RPMI8226 (cell line): ENCODE measurements at regions not wholly inside any gene's neighbourhood (a gene's known extent, or its start where the extent isn't known, plus 50 kb on each side); places are given as distances from the start of the nearest gene placed in this dataset.
"Not testable (repeated sequence)": the region's sequence is repeated elsewhere in the genome, so short reads cannot be mapped to it uniquely, and the experiment has no call there.

Experiments
- DNase-seq: peaks from one replicate; pipeline ENCODE4 v3.0.0-alpha.2; 2015

GRCh38 chr7:142698429-142698828 lies 50.8 kb upstream of the PRSS1 start:
- DNase-seq, result no peak

DNA sequence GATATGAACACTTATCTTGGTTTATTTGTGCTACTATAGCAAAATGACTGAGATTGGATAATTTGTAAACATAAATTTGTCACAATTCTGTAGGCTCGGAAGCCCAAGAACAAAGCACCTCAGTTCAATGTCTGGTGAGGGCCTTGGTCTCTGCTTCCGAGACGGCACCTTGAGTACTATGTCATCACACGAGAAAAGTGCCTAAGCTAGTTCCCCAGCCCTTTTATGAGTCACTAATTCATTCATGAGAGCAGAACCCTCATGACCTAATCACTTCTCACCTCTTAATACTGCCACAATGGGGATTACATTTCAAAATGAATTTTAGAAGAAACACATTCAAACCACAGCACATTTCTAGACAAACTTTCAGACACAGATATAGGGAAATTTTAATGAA lies 52.0 kb upstream of the PRSS1 start:
- no peak for DNase-seq

DNA sequence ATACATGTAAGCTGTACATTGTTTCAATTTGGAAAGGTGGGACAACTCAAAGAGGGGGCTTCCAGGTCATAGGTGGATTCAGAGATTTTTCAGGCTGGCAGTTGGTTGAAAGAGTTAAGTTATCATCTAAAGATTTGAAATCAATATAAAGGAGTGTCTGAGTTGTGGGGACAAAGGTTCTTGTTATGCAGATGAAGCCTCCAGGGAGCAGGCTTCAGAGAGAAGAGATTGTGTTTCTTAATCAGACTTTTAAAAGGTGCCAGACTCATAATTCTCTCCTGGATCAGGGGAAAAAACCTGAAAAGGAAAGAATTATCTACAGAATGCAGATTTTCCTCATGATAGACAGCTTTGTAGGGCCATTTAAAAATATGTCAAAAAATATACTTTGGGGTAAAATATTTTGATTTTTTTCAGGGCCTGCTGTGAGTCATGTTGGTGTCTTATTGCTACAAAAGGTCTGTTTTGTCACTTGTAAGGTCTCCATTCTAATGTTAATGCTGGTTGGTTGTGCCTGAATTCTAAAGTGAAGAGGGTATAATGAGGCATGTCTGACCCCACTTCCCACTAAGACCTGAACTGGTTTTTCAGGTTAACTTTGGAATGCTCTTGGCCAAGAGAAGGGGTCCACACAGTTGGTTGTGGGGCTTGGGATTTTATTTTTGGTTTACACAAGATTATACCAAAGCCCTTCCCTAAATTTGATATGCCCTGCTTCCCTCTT lies 52.7 kb upstream of the PRSS1 start:
- no peak for DNase-seq

DNA sequence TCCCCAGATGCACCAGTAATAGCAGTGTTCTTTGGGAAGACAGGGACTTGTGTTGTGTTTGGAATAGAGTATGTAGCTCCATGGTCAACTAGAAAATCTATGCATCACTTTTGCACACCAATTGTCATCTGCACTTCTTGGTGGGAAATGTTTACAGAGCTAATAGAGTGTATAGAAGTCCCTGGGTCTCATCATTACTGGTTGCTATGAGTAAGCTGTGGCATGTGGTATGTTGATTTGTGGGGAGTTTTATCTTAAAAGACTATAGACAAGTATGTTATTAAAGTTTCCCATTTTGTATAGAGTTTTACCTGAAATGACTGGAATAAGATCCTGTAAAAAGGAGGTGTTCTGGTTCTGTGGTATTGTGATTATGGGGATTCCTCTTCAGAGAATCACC lies 55.4 kb upstream of the PRSS1 start:
- DNase-seq, result no peak

DNA sequence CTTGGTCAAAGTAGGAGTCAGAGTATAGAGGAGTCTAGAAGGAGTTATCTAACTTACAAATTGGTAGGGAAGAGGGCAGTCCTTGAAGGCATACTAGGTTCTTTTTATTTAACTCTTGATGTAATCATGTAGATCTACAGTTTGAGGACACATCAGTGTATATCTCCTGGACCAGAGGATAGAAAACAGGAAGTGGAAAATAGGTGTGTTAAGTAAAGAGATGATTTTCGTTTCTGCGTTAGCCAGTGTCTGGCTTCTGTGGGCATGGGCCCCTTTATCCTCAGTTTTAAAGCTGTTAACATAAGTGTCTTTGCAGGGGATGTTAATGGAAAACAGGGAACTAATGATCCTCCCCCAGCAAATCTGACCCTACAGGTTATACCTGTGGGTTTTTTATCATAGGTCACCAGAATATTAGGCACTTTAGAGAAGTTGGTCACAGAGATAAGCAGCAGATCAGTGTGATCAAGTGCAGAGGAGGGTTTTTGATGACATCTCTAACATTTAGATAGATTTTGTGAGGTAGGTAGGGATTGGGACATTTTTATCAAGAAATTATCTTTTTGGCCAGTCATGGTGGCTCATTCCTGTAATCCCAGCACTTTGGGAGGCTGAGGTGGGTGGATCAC lies 58.6 kb upstream of the PRSS1 start:
- DNase-seq, result no peak

DNA sequence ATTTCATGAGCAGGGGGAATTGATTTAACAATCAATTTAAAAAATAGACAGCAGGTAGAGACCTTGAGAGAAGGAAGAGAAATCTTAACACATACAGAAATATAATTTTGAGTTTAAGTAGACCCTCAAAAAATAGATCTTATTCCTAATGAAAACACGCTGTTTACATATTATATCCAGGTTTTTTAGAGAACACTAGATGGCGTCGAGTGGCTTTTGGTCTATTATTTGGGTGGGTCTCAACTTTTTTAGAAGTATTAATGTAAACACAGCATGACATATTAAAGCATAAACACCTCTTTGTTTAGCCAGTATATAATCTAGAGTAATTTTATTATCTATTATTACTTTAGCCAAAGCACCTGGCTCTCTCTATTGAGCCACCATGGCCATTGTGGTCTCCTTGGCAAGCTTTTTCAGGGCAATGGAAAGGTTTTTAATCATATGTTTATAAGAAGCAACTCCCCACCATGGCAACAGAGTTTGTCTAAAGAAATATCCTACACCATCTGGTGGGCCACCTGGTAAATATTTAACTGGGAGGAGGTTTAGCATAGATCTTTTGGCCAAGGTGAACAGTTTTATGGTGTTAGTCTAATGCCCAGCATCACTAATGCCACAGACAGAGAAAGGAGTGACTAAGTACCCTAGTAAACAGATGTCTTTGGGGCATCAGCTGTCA lies 59.7 kb upstream of the PRSS1 start:
- DNase-seq, result no peak

GRCh38 chr7:142685877-142686508 lies 63.3 kb upstream of the PRSS1 start:
- DNase-seq, result no peak

DNA sequence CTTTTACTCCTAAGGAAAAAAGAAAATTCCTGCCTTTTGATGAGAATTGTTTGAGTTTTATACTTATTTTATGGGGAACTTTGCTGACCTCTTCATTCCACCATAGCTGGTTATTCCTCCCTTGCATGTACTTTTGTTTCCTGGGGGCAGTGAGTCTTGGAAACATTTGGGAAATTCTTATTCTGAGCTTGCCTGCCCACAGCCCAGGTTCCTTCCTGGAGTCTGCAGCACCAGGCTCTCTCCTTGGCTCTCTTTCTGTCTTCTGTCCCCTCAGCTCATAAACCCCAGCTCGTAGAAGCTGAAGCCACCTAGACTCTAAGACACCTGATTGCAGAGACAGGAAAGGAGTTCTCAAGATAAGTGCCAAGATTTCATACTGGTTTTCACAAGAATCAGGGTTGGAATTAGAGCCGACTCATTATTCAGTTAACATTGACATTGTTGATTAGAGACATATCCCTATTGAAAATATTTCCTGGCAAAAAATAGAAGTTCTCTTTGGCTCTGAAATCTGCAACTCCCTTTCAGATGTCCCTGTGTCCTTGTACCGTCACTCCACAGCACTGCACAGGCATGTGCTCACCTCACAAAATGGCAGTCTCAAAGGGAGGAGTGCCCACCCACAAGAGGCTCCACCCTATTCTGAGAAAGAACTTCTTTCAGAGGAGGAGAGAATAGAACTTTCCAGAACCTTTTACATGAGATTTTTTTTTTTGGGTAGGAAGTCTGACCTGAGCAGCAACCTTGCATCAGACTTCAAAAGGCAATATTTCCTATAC lies 67.8 kb upstream of the PRSS1 start:
- DNase-seq, result no peak

- peak; percentile 66 for DNase-seq
These were observed 77.8 kb upstream of the PRSS1 start for GRCh38 chr7:142671506-142671905.

DNA sequence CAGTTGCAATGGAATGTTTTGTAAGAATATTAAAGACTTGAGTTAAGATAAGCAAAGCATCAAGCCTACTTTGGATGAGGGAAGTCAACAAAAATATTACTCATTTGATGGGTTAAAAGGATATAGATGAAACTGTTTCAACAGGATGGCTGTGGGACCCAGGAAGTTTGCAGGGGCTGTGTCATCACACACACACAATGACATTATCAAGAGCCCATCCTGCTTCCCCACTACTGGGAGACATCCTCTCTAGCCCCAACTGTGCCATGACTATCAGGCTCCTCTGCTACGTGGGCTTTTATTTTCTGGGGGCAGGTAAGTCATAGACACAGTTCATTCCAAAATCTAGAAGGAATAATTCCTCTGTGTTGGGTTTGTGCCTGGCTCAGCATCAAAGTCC lies 78.8 kb upstream of the PRSS1 start:
- DNase-seq, result no peak

DNA sequence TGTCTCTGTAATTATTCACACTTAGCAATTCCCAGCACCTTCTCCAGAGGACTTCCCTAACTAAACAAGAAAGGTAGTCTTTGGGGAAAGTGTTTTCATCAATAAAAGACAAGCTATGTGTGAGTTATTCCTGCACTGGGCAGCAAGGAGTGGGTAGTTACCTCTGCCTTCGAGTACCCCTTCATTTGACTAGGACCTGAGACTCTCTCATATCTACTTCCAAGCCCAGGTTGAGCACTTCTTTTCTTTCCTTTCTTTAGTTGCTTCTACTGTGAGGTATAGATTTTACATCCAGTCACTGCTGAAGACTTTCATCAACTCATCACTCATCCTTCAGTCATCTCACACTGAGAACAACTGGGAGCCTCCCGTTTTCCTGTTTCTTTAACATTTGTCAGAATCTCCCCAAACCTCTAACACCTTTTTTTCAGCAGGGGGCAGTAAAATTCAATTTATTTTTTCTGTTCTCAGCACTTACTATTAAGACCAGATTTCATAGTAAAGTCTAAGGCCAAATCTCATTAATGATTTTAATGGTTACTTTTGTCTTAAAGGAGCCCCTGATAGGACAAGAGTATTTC lies 80.1 kb upstream of the PRSS1 start:
- no peak for DNase-seq

GRCh38 chr7:142668495-142668894 lies 80.8 kb upstream of the PRSS1 start:
- peak; percentile 81 for DNase-seq

- no peak for DNase-seq
These were observed 91.9 kb upstream of the PRSS1 start for GRCh38 chr7:142657376-142657775.

- peak; percentile 39 for DNase-seq
These were observed 94.9 kb upstream of the PRSS1 start for GRCh38 chr7:142654398-142654797.

DNA sequence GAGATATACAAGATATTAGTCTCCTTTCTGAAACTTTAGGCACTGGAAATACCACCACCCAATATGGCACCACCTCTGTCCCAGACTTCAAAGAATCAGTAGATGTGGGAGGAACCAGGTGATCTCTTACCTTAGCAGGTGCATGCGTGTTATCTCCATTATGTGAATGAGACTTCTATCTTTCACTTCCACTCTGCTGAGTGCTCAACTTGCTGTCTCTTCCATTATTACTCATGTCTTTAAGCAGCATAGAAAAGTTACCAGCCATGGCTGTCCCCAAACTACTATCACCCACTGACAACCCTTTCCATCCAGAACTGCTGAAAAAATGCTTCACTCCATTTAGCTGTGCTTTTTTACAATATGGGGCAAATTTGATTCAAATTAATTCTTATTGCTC lies 101.5 kb upstream of the PRSS1 start:
- no peak for DNase-seq

DNA sequence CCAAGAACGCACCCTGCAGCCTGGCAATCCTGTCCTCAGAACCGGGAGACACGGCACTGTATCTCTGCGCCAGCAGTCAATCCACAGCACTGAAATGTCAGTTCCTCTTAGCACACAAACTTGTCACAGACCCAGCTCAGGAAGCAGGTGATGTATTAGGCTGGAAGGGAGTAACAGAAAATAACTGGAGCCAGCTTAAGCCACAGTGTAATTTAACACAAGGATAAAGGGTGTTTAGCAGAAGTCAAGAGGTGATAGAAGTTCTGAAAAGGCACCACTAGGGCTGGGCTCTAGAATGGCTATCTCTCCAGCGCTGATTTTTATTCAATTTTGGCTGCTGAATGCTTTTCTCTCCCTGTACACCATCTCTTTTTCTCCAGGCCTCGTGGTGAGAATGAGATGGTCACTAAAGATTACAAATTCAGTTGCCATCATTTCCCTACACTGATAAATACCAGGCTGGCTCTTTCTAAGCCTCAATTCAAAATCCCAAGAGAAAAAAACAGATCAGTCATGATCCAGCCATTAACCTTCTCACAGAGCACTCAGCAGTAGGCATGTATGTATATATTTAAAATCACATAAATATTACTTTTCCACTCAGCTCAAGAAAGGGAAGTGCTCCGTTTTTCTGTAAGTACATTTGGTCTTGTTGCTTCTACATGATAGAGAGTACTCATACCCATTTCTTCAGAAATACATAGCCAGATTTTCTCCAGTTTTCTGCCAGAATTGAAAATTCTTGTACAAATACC lies 102.7 kb upstream of the PRSS1 start:
- peak; percentile 37 for DNase-seq

- DNase-seq, result no peak
These were observed 103.5 kb upstream of the PRSS1 start for GRCh38 chr7:142645777-142646176.

DNA sequence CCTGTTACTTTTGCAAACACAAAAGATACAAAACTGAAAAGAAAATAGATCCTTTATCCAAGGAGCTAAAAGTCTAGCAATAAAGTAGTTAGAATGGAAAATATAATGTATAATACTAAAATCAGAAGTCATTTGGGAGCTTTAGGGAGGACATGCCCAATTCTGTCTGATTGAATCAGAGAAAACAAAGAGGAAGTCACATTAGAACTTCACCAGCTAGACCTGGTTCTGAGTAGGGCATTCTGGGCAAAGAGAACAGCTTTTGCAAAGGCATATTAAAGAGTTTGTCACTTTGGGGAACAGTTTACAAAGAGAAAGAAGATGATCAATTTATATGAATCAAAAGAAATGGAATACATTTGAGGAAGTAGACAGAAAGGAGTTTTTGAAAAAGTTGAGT lies 107.0 kb upstream of the PRSS1 start:
- no peak for DNase-seq

DNA sequence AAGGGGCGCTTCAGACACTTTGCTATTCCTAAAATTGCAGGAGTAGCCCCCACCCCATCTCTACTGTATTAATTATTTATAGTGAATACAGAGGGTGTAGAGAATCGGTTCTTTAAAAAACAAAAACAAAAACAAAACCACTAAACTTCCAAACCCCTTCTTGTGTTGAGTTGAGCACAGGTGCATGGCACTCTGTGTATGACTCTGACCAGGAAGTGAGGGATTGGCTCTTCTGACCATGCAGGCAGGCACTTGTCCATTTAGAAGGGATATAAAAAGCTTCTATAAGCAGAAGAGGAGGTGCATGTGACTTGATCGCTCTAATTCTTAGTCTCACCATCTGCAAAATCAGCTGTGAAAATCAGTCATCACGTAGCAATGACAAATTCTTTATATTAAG lies 108.0 kb upstream of the PRSS1 start:
- not testable (repeated sequence) for DNase-seq

DNA sequence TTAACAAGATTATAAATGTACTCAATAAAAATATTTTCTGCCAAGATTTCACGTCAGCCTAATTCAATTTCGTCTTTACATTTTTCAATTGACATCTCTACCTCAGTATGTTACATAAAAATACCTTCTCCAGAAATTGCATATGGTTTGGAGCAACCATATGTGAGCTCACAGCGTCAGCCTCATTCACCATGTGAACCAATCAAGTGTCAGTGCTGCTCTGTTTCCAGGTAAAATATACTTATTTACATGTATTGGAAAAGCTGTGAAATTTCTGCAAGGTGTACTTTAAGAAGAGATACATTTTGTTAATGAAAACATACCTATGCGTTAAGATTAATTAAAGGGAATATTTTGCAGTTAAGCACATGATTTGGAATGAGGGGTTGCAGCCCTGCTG lies 110.7 kb upstream of the PRSS1 start:
- DNase-seq, result no peak

DNA sequence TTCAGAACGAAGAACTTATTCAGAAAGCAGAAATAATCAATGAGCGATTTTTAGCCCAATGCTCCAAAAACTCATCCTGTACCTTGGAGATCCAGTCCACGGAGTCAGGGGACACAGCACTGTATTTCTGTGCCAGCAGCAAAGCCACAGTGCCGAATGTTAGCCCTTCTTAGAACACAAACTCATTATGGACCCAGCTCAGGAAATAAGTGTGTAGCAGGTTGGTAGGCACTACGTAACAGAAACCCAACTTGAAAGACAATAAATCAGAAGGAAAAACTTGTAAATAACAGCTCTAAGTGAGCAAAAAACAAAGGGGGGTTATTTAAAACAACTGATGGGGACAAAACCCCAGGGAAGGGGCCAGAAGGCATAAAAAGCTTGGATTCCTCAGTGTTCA lies 112.0 kb upstream of the PRSS1 start:
- no peak for DNase-seq

DNA sequence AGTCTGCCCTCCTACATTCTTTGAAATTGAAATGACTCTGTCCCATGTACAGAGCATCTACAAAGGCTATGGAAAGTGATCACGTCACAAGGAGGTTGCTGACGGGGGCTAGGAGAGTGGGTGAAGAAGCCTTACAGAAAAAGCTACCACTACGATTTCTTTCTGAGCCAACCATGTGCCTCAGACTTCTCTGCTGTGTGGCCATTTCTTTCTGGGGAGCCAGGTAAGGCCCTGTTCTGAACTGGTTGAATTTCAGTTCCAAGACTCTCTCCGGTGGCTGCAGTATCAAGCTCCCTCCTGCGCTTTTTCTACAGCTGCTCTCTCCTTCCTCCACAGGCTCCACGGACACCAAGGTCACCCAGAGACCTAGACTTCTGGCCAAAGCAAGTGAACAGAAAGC lies 112.5 kb upstream of the PRSS1 start:
- DNase-seq, result no peak
